ENCODE measurements at regions not wholly inside any gene's neighbourhood (a gene's known extent, or its start where the extent isn't known, plus 50 kb on each side); places are given as distances from the start of the nearest gene placed in this dataset.

DNA sequence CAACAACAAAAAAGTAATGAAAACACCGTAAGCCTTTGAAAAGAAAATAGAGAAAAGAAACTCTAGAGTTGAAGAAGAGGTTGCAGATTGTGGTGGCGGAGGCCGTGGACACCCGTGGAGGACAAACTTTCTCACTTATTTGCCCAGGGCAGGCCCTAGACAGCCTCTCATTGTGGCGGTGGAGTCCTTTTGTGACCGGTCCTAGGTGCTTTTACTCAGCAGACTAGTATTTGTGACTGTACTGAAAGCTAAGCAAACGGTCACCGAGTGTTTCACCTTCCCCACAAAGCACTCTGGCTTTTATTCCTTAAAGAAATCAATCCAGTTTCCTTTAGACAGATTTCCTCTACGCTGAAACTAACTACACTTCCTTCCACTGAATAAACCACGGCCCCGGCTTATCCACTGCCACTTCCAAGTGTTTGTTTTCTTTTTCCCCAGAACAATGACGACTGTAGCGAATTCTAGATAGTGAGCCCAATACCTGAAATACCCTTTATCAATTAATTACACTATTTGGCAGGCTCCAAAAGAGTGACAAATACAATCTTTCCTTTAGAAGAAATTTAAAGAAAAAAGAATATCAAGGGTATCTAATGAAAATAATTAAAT, 210.2 kb upstream of the TARS1 start:
- 75 to 80% methylated on average over 13 of the region's 13 CpGs for WGBS, 2 donors
- H3K4me3 ChIP-seq, result no peak overlapping the region
- no peak for DNase-seq
- no peaks in the 10 kb centered on the region for H3K36me3 ChIP-seq
- intact Hi-C loops (cut with DNase I), result no loop called here
- H3K4me1 ChIP-seq, result peaks cover 0 to 44% (median 30%) of the 10 kb centered on the region in 4 donors
- no peak overlapping the region for H3K27ac ChIP-seq
- TF ChIP-seq CTCF (IDR thresholded peaks at IDR 0.05) (no peak), POLR2A (IDR thresholded peaks at IDR 0.05) (no peak), EP300 (IDR thresholded peaks at IDR 0.05) (no peak), POLR2AphosphoS5 (IDR thresholded peaks at IDR 0.05) (no peak)
- H3K9me3 ChIP-seq, result peaks cover 0 to 3% (median 0%) of the 10 kb centered on the region in 4 donors
- no peaks in the 10 kb centered on the region for H3K27me3 ChIP-seq

- no peak for DNase-seq
- intact Hi-C loops (cut with DNase I), result no loop called here
- WGBS, 2 donors, result 91 to 94% methylated on average over 1 of the region's 1 CpG
- H3K27me3 ChIP-seq, result no peaks in the 10 kb centered on the region
- H3K27ac ChIP-seq, result no peak overlapping the region
- H3K4me3 ChIP-seq, result no peak overlapping the region
- H3K9me3 ChIP-seq, result no peaks in the 10 kb centered on the region
- peaks cover 0 to 44% (median 32%) of the 10 kb centered on the region in 4 donors for H3K4me1 ChIP-seq
- no peaks in the 10 kb centered on the region for H3K36me3 ChIP-seq
- TF ChIP-seq CTCF (IDR thresholded peaks at IDR 0.05), result no peak
- TF ChIP-seq EP300 (IDR thresholded peaks at IDR 0.05), result no peak
- TF ChIP-seq POLR2AphosphoS5 (IDR thresholded peaks at IDR 0.05), result no peak
- TF ChIP-seq POLR2A (IDR thresholded peaks at IDR 0.05), result no peak
These were observed 209.5 kb upstream of the TARS1 start for GRCh38 chr5:33231214-33231710.

DNA sequence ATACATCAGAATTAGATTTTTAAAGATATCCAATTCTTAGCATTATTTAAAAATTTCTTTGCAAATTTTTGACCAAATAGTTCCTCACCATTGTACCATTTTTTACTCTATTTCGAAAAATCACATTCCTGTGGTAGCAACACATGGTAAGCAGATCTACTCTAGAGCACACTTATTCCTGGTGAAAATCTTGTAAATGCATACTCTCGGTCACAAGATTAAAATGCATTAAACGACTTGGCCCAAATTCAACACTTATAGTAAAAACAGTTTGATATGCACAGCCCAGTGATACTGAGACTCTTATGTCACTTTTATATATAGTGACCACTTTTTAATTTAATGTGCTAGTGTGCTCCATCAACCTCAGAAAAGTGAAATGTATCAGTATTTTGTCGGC, 208.8 kb upstream of the TARS1 start:
- TF ChIP-seq POLR2AphosphoS5 (IDR thresholded peaks at IDR 0.05), result no peak
- no peak for TF ChIP-seq CTCF (IDR thresholded peaks at IDR 0.05)
- TF ChIP-seq POLR2A (IDR thresholded peaks at IDR 0.05), result no peak
- TF ChIP-seq EP300 (IDR thresholded peaks at IDR 0.05), result no peak
- Histone ChIP-seq H3K27ac (no peak overlapping the region), H3K27me3 (no peaks in the 10 kb centered on the region), H3K4me1 (peaks cover 0 to 46% (median 31%) of the 10 kb centered on the region in 4 donors), H3K36me3 (no peaks in the 10 kb centered on the region), H3K4me3 (no peak overlapping the region), H3K9me3 (no peaks in the 10 kb centered on the region)
- DNase-seq, result no peak
- intact Hi-C loops (cut with DNase I), result loop anchor here (2.0 kb wide), 1 partner anchor 177 kb away; no protein-coding TSS in a partner anchor
- 82 to 87% methylated on average over 4 of the region's 4 CpGs for WGBS, 2 donors

DNA sequence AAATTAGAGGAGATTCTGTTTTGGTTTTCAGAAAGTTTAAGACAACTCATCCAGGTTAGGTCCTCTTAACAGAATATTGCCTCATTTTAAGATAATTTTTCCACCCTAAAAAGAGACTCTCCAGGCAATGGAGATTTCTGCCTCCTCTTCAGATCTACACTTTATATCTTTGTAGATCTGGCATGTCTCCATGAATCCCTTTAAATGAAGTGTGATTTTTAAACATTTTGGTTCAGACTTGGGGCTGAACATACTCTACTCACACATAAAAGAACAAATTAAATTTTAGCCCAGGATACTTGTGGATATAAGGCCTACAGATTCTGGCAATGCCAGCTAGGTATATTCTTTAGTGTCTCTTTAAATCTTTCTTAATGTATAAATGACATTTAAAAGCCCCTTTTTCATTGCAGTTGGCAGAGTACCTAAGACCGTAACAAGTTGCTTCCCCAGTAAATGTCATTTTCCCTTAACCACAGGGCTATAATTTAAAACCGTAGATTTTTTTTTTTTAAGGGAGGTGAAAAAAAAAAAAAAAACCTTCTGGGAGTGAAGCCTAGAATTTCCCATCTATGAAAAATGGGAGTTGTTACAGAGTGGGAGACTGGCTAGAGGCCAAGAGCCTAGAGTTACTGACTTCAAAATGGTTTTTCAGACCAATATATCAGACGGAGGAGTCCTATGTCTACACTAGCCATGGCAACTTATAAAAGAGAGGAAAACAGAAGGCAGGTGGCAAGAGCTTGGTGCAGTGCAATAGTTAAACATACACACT, 207.8 kb upstream of the TARS1 start:
- no peaks in the 10 kb centered on the region for H3K9me3 ChIP-seq
- intact Hi-C loops (cut with DNase I), result loop anchor here (2.0 kb wide), 1 partner anchor 176 kb away; no protein-coding TSS in a partner anchor
- peak; percentile 69 for DNase-seq
- WGBS, 2 donors, result 38 to 45% methylated on average over 3 of the region's 3 CpGs
- H3K36me3 ChIP-seq, result no peaks in the 10 kb centered on the region
- no peak for TF ChIP-seq CTCF (IDR thresholded peaks at IDR 0.05)
- TF ChIP-seq POLR2A (IDR thresholded peaks at IDR 0.05), result no peak
- peak; percentile 25 to 72 (median 36) for TF ChIP-seq POLR2AphosphoS5 (IDR thresholded peaks at IDR 0.05)
- peak in 1 of 4 donors; percentile 1 for TF ChIP-seq EP300 (IDR thresholded peaks at IDR 0.05)
- H3K4me1 ChIP-seq, result peaks cover 0 to 37% (median 22%) of the 10 kb centered on the region in 4 donors
- peak overlapping the region in 2 of 4 donors; percentile 33 to 37 for H3K27ac ChIP-seq
- H3K27me3 ChIP-seq, result no peaks in the 10 kb centered on the region
- H3K4me3 ChIP-seq, result no peak overlapping the region
